Smooth muscle cell (in vitro differentiated cells): ENCODE measurements at regions not wholly inside any gene's neighbourhood (a gene's known extent, or its start where the extent isn't known, plus 50 kb on each side); places are given as distances from the start of the nearest gene placed in this dataset.

Source experiments
- DNase-seq: peaks from one replicate; lab custom pipeline; 2025; ENCODE audit not compliant: unreplicated experiment; lab: John Stamatoyannopoulos, UW
- H2AFZ ChIP-seq: fragments of 200-600 bp; sonication (generic); 2 replicates; pipeline ENCODE4 v1.6.0; 2016; ENCODE audit warnings: antibody characterized with exemption, low read depth, mild to moderate bottlenecking
- H3F3A ChIP-seq: fragments of 200-600 bp; sonication (generic); 2 replicates; pipeline ENCODE4 v1.6.0; 2017; ENCODE audit warnings: antibody characterized with exemption, low read depth
- H3K27ac ChIP-seq: fragments of 200-600 bp; sonication (generic); 2 replicates; pipeline ENCODE4 v1.5.1; 2016; ENCODE audit warnings: low read depth, mild to moderate bottlenecking
- H3K27me3 ChIP-seq: fragments of 200-600 bp; sonication (generic); 2 replicates; pipeline ENCODE4 v1.6.1; 2016; ENCODE audit warnings: low read depth, mild to moderate bottlenecking
- H3K36me3 ChIP-seq: fragments of 200-600 bp; sonication (generic); 2 replicates; pipeline ENCODE4 v1.5.1; 2016; ENCODE audit warnings: low read depth
- H3K4me1 ChIP-seq: fragments of 200-600 bp; sonication (generic); 2 replicates; pipeline ENCODE4 v1.5.1; 2016; ENCODE audit warnings: low read depth
- H3K4me2 ChIP-seq: fragments of 200-600 bp; sonication (generic); 2 replicates; pipeline ENCODE4 v1.6.0; 2016; ENCODE audit warnings: mild to moderate bottlenecking
- H3K4me3 ChIP-seq: fragments of 200-600 bp; sonication (generic); 2 replicates; pipeline ENCODE4 v1.5.1; 2016; ENCODE audit warnings: mild to moderate bottlenecking
- H3K79me2 ChIP-seq: fragments of 200-600 bp; sonication (generic); 2 replicates; pipeline ENCODE4 v1.6.0; 2016; ENCODE audit warnings: low read depth, mild to moderate bottlenecking
- H3K9ac ChIP-seq: fragments of 200-600 bp; sonication (generic); 2 replicates; pipeline ENCODE4 v1.6.0; 2016; ENCODE audit warnings: low read depth
- H3K9me3 ChIP-seq: fragments of 200-600 bp; sonication (generic); replicated peaks from 2 replicates; pipeline ENCODE4 v1.5.1; 2016; ENCODE audit warnings: low read depth
- H4K20me1 ChIP-seq: fragments of 200-600 bp; sonication (generic); 2 replicates; pipeline ENCODE4 v1.6.0; 2016; ENCODE audit warnings: low read depth
- WGBS: methylation state at CpG from one replicate; pipeline ENCODE4 v1.1.7; 2016; ENCODE audit warnings: low lambda C conversion rate; 5-methylcytosine and 5-hydroxymethylcytosine counted together
- TF ChIP-seq, protein P1 (sequence below): fragments of 200-600 bp; sonication (generic); IDR thresholded peaks from 2 replicates; pipeline ENCODE4 v1.5.1; 2017; ENCODE audit warnings: borderline replicate concordance, mild to moderate bottlenecking, antibody characterized with exemption; ENCODE audit not compliant: insufficient read depth, poor library complexity, severe bottlenecking

DNA sequence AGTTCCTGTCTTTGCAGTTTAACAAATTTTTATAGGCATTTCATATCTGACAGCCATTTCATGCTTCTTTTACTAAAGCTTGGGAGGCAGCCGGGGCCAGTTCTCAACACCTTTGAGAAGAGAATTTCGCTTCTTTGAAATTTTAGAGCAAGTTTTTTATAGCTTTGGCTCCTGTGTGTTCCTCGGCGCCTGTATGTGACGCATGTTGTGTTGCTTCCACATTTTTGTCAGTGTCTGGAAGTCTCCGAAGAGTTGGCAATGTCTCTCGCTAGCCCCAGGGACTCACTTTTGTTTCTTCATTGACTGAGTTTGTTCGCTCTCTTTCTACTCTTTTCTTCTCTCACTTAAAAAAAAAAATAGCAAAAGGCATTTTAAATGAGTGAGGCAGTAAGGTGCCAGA is 386.9 kb upstream of the PLXNA2 start:
- DNase-seq = no peak
- Histone ChIP-seq H3K79me2 (no peaks in the 10 kb centered on the region), H3K27me3 (no peaks in the 10 kb centered on the region), H3K4me2 (no peak overlapping the region), H3K9me3 (no peaks in the 10 kb centered on the region), H4K20me1 (no peaks in the 10 kb centered on the region), H3K4me1 (no peaks in the 10 kb centered on the region), H3F3A (no peaks in the 10 kb centered on the region), H3K4me3 (no peak overlapping the region), H3K36me3 (no peaks in the 10 kb centered on the region), H3K9ac (no peak overlapping the region), H3K27ac (no peak overlapping the region), H2AFZ (no peak overlapping the region)
- TF ChIP-seq, protein P1, sequence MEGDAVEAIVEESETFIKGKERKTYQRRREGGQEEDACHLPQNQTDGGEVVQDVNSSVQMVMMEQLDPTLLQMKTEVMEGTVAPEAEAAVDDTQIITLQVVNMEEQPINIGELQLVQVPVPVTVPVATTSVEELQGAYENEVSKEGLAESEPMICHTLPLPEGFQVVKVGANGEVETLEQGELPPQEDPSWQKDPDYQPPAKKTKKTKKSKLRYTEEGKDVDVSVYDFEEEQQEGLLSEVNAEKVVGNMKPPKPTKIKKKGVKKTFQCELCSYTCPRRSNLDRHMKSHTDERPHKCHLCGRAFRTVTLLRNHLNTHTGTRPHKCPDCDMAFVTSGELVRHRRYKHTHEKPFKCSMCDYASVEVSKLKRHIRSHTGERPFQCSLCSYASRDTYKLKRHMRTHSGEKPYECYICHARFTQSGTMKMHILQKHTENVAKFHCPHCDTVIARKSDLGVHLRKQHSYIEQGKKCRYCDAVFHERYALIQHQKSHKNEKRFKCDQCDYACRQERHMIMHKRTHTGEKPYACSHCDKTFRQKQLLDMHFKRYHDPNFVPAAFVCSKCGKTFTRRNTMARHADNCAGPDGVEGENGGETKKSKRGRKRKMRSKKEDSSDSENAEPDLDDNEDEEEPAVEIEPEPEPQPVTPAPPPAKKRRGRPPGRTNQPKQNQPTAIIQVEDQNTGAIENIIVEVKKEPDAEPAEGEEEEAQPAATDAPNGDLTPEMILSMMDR = no peak
- 95% methylated on average over 8 of the region's 8 CpGs for WGBS

DNA sequence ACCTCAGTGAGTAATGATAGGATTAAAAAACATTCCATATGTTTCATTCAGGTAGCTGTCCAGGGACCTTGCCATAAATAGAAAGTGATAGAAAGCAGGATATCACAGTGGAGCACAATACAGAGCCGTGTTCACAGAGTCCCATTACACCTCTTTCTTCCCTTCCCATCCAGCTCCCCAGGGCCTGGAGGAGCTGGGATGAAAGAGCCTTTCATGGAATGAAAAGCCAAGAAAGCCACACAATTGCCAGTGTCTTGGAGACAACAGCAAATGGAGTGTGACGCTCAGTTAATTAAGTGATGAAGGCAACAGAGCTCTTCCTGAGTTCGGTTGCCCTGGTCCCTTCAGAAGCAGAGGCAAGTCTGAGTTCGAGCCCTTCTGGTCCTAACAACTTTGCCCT is 387.3 kb upstream of the PLXNA2 start:
- Histone ChIP-seq H3K36me3 (no peaks in the 10 kb centered on the region), H3K4me1 (no peaks in the 10 kb centered on the region), H4K20me1 (no peaks in the 10 kb centered on the region), H3K27me3 (peaks cover 3% of the 10 kb centered on the region), H3K4me2 (no peak overlapping the region), H3K79me2 (no peaks in the 10 kb centered on the region), H3K9ac (no peak overlapping the region), H3K9me3 (no peaks in the 10 kb centered on the region), H2AFZ (no peak overlapping the region), H3K4me3 (no peak overlapping the region), H3F3A (no peaks in the 10 kb centered on the region), H3K27ac (no peak overlapping the region)
- no peak for DNase-seq
- TF ChIP-seq, protein P1 = no peak
- WGBS = 89% methylated on average over 4 of the region's 4 CpGs

DNA sequence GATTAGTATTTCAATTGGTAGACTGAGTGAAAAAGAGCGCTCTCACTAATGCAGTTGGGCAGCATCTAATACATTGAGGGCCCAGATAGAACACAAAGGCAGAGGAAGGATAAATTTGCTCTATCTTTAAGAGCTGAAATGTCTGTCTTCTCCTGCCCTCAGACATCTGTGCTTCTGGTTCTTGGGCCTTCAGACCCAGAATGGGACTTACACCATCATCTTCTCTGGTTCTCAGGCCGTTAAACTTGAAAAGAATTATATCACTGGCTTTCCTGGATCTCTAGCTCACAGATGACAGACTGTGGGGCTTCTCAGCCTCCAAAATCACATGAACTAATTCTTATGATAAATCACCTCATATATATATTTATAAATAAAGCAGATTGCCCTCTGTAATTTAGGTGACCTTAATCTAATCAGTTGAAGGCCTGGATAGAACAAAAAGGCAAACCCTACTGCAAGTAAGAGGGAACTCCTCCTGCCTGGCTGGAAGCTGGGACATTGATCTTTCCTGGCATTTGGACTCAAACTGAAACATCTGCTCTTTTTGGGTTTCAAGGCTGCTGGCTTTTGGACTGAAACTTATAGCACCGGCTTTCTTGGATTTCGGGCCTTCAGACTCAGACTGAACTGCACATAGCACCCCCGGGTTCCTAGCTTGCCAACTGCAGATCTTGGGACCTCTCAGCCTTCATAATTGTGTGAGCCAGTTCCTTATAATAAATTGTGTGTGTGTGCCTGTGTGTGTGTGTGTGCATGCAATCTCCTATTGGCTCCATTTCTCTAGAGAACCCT is 390.4 kb upstream of the PLXNA2 start:
- H4K20me1 ChIP-seq = no peaks in the 10 kb centered on the region
- DNase-seq = no peak
- H3K27ac ChIP-seq = no peak overlapping the region
- H3K79me2 ChIP-seq = no peaks in the 10 kb centered on the region
- 89% methylated on average over 5 of the region's 5 CpGs for WGBS
- no peaks in the 10 kb centered on the region for H3K9me3 ChIP-seq
- H3K27me3 ChIP-seq = peaks cover 6% of the 10 kb centered on the region
- H3F3A ChIP-seq = no peaks in the 10 kb centered on the region
- TF ChIP-seq, protein P1 = no peak
- H3K4me2 ChIP-seq = no peak overlapping the region
- no peak overlapping the region for H3K9ac ChIP-seq
- no peaks in the 10 kb centered on the region for H3K4me1 ChIP-seq
- no peaks in the 10 kb centered on the region for H3K36me3 ChIP-seq
- no peak overlapping the region for H3K4me3 ChIP-seq
- no peak overlapping the region for H2AFZ ChIP-seq

DNA sequence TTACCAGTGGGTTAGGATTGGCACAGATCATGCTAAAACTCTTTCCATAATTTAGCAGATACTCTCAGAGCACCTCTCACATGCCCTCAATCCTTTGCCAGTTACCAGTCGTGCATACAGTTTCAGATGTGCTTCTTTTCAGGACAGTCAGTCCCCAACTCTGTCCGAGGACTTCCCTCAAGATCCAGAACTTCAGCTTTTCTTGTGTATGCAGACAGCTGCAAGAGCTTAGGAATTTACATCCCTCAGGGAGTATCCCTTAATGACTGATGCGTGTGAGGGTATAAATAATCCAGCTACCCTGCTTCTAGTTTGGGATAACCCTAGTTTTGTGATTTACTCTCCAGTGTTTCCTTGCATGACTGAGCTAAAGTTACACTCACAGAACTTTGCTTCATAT is 393.0 kb upstream of the PLXNA2 start:
- no peak for DNase-seq
- Histone ChIP-seq H3K27me3 (peaks cover 6% of the 10 kb centered on the region), H3K4me1 (no peaks in the 10 kb centered on the region), H3K4me3 (no peak overlapping the region), H3K36me3 (no peaks in the 10 kb centered on the region), H3K9me3 (no peaks in the 10 kb centered on the region), H3K27ac (no peak overlapping the region), H3K79me2 (no peaks in the 10 kb centered on the region), H4K20me1 (no peaks in the 10 kb centered on the region), H3F3A (no peaks in the 10 kb centered on the region), H3K9ac (no peak overlapping the region), H2AFZ (no peak overlapping the region), H3K4me2 (no peak overlapping the region)
- TF ChIP-seq, protein P1 = no peak
- WGBS = 79% methylated on average over 3 of the region's 3 CpGs
